ELR (cell line): ENCODE measurements at regions not wholly inside any gene's neighbourhood (a gene's known extent, or its start where the extent isn't known, plus 50 kb on each side); places are given as distances from the start of the nearest gene placed in this dataset.
A peak's percentile ranks its signal among the peaks of the same experiment; 100 is the strongest.
"Not testable (repeated sequence)": the region's sequence is repeated elsewhere in the genome, so short reads cannot be mapped to it uniquely, and the experiment has no call there.

Experiments used
- DNase-seq: peaks from one replicate; pipeline ENCODE4 v3.0.0-alpha.2; 2015; ENCODE audit warnings: low read depth

DNA sequence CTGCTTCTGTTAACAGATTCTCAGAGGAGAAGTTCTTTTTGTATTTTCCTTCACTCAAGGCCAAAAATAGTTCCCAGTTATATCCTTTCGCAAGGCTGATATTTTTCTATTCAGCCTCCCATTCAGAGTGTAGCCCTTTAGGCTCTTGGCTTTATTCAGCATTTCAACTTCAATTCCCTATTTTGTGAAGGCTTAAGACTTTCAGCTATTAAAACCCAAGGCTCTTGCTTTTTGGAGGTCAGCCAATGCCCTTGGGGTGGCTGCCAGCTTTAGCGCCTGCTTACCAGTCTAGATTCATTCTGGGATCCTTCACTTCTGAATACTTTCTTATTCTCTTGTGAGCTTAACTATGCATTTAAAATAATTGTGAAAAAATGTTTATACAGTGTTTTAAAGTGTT lies 57.3 kb upstream of the ADGRA3 start:
- no peak for DNase-seq

DNA sequence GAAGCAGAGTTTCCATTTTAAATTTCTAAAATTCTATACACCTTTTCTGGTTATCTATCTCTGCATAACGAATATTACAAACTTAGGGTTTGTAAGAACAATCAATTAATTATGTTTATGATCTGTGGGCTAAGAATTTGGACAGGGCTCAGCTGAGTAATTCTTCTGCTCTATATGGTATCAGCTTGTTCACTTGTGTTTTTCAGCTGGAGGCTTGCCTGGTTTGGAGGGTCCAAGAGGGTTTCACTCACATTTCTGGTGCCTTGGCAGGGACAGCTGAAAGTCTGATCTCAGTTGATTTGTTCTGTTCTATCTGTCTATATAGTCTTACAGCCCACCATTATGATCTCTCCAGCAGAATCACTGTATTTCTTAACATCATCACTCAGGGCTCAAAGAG lies 57.8 kb upstream of the ADGRA3 start:
- DNase-seq: no peak

DNA sequence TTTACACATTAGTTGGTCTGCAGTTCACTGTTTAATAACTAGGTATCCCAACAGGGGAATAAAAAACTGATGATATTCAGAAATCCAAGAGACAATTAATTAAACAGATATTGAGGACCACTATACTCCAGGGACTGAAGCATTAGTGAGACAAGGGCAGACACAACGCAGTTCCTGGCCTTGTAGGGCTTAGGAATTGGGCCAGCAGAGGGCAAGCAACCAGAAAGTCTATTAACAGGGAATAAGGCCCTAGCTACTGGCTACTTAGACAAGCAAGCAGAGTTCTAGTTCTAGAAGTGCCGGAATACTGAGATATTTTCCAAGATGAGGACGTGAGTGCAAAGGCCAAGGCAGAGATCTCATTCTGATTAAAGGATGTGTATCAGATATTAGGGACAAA lies 58.6 kb upstream of the ADGRA3 start:
- DNase-seq: no peak

DNA sequence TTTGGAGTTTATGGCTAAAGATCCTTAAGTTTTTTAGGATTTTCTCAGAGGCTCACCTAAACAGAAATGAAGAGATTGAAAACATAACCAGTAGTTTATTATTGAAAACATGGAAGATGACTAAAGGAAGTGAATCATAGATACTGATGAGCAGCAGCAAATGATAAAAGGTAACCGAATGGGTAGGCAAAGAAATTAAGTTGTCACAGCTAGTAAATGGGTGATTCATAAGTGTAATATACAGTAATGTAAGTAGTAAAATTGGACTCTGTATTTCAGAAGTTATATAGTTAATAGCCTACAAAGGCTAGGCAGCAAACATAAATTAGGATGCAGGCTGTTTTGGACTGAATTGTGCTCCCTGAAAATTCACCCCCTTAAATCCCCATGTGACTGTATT lies 59.0 kb upstream of the ADGRA3 start:
- DNase-seq: peak; percentile 1

DNA sequence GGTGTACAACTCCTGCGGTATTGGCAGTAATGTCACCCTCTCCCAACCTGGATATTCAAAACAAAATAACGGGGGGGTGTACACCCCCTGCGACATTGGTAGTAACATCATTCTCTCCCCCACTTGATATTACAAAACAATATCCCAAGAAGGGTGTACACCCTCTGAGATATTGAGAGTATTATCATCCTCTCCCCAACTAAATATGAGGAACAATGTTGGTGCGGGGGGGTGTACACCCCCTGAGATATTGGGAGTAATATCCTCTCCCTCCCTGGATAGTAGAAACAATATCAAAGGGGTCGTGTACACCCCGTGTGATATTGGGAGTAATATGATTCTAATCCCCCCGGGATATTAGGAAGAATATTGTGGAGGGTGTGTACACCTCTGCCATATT lies 71.4 kb upstream of the ADGRA3 start:
- no peak for DNase-seq

DNA sequence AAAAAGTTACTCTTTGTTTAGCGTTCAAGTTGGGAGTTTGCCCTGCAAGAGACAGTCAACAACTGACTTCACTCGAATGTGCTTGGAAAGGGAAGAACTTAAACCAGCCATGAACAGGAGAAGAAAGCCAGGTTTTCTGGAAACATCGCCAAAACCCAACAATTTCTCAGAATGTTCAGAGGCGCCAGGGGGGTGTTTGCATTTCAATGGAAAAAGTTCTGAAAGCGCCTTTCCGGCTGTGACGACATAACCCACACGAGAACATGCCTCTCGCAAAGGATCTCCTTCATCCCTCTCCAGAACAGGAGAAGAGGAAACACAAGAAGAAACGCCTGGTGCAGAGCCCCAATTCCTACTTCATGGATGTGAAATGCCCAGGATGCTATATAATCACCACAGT lies 78.1 kb upstream of the ADGRA3 start:
- DNase-seq: no peak

DNA sequence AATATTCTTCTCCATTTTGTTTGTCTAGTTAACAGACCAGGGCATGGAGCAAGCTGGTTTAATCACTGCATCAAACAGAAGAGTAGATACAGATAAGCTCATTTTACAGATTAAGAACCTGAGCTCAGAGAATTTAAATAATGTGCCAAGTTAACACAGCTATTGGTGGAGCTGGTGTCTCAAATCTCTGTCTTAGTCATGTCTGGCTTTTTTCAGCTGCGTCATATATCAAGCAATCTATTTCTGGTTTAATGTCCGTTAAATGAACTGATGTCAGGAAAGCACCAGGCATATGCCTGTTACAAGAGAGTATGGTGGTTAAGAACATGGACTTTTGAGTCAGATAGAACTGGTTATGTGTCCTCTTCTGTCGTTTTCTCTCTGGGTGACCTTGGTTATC lies 79.8 kb upstream of the ADGRA3 start:
- DNase-seq: no peak

DNA sequence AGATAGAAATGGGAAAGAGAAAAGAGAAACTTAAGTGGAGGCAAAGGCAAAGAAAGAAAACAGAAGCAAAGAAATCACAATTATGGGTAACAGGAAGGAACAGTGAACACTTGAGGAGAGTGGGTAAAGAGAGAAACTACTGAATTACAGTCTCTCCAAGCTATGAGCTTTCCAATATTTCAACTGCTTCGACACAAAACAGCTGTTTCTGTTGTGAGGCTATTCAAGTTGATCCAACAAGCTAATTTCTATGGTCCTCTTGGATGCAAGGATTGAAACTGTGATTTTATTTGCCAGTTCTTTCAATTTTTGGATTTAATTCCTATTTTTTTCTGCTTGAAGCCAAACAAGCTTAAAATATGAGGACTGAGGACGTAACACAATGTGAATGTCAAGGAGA lies 80.5 kb upstream of the ADGRA3 start:
- no peak for DNase-seq

DNA sequence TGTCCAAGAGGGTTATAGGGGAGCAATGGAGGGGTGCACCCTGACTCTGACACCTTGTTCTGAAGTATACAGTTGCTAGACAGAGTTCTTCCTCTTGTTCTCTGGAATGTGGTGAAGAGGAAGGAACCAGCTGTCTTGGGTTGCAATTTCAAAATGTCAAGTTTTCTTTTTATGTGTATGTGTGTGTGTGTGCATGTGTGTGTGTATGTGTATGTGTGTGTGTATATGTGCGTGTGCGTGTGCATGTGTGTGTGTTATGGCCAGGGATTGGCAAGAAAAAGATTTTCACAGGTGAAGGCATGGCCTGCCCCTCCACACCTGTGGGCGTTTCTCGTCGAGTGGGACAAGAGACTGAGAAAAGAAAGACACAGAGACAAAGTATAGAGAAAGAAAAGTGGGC lies 81.6 kb upstream of the ADGRA3 start:
- no peak for DNase-seq

DNA sequence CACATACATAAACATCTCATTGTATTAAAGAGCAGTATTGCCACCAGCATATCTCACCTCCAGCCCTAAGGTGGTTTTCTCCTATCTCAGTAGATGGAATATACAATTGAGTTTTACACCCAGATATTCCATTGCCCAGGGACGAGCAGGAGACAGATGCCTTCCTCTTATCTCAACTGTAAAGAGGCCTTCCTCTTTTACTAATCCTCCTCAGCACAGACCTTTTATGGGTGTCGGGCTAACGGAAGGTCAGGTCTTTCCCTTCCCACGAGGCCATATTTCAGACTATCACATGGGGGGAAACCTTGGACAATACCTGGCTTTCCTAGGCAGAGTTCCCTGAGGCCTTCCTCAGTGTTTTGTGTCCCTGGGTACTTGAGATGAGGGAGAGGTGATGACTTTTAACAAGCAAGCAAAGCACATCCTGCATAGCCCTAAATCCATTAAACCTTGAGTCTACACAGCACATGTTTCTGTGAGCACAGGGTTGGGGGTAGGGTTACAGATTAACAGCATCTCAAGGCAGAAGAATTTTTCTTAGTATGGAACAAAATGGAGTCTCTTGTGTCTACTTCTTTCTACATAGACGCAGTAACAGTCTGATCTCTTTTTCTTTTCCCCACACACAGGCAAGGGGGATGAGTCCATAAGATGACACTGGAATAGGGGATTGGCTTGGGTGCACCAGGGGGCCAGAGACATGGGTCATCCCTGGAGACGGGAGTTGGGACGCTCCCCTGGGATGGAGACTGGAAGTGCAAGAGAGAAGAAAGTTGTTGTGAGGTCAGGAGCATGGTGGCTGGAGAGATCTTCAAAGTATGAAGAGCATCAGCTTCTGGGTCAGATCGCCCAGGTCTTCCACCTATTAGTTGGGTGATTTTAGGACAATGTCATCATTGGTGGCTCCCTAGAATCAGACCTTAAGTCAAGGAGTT lies 82.5 kb upstream of the ADGRA3 start:
- DNase-seq: not testable (repeated sequence)

DNA sequence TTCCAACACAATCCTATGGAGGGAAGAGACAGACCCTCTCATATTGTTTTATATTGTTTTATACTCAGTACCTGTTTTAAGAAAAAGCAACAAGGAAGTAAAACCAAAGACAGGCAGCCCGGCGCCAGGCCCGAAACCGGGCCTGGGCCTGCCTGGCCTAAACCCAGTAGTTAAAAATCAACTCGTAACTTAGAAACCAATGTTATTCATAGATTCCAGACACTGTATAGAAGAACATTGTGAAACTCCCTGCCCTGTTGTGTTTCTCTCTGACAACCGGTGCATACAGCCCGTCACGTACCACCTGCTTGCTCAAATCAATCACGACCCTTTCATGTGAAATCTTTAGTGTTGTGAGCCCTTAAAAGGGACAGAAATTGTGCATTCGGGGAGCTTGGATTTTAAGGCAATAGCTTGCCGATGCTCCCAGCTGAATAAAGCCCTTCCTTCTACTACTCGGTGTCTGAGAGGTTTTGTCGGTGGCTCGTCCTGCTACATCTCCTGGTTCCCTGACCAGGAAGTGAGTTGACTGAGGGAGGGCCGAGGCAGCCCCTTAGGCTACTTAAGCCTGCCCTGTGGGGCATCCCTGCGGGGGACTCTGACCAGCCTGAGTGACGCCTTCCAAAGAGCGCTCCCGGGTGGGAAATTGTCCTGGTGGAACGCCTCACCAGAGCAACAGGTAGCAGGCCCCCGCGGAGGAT lies 83.5 kb upstream of the ADGRA3 start:
- DNase-seq: not testable (repeated sequence)

DNA sequence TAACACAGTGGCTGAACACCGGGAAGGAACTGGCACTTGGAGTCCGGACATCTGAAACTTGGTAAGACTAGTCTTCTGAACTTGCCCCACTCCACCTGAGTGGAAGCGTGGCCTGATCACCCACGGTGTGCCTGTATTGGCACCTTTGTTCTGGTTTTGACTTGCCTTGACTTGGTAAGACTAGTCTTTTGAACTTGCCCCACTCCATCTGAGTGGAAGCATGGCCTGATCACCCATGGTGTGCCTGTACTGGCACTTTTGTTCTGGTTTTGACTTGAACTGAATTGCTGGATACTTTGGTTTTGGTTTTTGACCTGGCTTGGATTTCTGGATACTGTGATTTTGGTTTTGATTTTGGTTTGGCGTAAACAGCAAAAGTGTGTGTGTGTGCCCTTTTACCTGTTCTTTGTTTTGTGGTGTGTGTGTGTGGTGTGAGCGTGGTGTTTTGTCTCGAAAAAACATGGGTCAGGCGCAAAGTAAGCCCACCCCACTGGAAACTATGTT lies 84.1 kb upstream of the ADGRA3 start:
- not testable (repeated sequence) for DNase-seq

DNA sequence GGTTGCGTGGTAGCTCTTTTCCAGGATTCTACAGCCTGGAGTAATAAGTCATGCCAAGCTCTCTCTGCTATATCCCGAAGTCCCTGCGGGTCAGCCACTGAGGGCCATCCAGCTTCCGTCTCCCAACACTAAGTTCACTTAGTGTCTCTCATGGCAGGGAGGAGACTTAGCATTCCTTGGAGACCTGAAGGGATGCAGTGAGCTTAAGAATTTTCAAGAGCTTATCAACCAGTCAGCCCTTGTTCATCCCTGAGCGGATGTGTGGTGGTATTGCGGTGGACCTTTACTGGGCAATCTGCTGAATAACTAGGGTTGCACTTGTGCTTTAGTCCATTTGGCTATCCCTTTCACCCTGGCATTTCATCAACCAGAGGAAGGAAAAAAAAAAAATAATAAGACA lies 85.8 kb upstream of the ADGRA3 start:
- DNase-seq: not testable (repeated sequence)

DNA sequence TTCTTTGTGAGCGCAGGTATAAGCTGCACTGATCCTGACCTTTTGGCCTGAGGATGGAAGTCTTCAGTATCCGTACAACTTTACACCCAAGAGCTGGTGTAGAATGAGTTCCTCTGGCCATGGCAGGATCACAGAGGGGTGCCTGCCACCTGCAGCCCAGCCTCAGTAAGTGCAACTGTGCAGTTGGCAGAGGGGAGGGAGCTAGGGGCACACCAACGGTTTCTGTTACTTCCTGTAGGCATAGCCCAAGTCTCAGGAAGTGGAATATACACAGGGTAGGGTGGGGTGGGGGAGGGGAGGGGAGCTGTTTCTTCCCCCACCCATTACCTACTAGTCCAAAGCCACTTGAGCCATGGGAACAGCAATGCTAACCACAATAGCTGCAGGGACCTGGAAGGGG lies 85.4 kb upstream of the GBA3 start:
- peak; percentile 56 for DNase-seq

DNA sequence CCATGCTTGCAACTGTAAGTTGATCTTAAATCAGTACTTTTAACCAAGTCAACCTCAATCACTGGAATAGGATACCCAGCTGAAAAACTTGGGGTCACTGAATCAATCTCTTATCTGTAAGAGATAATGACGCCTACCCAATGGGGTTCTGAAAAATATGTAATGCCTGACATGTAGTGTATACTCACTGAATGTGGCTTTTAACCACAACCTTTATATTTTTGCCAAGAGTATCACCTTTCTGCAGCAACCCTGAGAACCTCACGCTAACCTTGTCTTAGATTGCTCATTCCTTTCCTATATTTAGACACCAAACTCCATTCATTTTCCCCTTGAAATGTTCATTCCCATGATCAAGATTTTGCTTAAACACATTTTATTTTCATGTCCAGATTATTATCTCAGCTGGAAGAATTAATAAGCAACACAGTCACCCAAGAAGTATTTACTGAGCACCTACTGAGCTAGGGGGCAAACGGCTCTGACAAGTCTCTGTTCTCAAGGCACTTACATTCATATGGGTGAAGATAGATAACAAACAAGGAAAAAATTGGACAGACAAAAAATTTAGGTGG lies 82.7 kb upstream of the GBA3 start:
- not testable (repeated sequence) for DNase-seq

DNA sequence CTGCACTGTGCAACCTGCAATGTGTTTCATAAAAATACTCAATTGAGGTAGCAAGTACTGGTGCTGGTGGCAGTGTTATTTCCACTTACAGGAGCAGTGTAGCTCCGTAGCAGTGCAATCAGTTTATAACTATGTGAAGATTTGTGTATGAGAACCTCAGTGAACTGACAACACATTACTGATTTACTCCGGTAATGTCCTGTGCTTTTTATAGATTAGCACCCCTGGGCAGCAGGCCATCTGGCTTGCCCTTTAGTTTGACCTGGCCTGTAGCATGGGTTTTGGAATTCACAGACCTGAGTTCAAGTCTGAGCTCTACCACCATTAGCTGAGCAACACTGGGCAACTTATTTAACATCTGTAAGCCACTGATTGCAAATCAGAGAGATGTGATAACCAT lies 78.6 kb upstream of the GBA3 start:
- DNase-seq: no peak

DNA sequence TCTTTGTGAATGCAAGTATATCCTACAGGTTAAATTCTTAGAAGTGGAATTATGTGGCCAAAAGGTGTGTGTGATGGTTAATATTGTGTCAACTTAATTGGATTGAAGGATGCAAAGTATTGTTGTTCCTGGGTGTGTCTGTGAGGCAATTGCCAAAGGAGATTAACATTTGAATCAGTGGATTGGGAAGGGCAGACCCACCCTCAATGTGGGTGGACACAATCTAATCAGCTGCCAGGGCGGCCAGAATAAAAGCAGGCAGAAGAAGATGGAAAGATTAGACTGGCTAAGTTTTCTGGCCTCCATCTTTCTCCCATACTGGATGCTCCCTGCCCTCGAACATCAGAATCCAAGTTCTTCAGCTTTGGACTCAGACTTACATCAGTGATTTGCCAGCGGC lies 76.2 kb upstream of the GBA3 start:
- DNase-seq: no peak

DNA sequence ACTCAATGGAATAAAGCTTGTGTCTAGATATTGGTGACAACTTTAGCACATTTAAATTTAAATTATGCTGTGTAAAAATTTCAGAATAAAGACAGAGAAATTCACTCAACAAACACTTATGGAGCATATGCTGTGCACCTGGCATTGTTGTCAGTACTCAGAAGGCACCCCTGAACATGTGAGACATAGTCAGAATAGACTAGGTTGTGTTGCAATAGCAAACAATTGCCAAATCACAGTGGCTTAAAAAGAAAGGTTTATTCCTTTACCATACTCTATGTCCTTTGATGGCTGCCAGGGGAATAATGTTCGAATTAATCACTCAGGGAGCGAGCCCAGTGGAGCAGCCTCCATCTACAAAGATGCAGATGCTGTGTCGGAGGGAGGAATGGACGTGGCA lies 72.6 kb upstream of the GBA3 start:
- DNase-seq: not testable (repeated sequence)

DNA sequence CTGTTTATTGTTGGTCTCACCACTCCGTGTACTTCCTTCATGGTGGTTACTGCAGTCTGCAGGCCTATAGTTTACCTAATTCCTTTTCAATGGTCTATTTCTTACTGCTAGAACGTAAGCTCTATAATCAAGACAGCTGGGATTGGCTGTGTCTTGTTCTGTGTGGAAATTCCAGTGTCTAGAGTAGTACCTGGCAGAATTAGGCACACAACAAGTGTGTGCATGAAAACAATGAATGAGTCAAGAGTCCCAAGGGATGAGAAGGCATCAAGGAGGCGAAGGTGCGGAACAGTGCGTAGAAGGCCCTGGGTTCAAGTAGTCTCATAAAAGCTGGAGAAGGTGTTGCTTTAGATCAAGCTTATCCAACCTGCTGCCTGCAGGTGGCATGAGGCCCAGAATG lies 70.8 kb upstream of the GBA3 start:
- not testable (repeated sequence) for DNase-seq

DNA sequence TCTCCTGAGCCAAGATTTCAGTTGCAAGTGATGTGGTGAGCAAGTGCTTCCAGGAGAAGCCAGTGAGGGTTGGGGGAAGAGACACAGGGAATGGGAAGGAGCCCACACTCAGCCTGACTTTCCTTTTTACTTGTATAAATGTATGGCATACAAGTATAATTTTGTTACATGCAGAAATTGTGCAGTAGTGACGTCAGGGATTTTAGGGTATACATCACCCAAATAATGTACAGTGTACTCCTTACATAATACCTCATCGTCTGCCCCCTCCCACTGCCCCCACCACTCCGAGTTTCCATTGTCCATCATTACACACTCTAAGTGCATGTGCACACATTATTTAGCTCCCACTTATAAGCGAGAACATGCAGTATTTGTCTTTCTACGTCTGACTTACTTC lies 68.7 kb upstream of the GBA3 start:
- DNase-seq: not testable (repeated sequence)

DNA sequence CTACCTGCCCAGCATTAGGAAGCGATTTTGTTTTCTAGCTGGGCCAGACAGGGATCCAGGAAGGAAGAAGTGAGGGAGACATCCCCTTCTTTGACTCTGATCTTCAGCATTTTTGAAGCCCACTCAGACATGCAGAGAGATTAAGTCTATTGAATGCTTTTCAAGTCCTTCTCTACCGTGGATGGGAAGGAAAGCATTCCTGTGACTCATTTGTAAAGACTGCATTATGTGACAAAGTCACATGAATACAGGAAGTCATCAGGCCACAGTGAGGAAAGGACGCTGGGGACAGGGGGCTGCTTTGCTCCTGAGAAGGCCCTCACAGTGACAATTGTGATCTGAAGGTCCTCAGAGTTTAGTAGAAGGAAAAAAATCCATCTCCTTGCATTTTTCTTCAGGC lies 67.4 kb upstream of the GBA3 start:
- DNase-seq: peak; percentile 3

DNA sequence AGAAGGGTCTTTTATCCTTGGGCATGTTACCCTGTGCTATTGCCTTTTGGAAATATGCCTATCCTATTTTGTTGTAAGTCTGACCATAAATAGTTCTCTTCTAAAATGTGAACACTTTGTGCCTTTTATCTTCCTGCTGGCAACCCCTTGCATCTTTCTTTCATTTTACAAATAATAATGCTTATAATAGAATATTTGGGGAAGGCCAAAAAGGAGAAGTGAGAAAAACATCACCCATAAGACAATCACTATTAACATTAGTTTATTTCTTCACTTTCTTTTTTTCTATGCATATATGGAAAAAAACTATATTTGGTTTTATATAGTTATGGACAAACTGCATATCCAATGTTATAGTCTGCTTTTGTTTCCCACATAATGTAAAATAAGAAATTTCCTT lies 64.9 kb upstream of the GBA3 start:
- not testable (repeated sequence) for DNase-seq
